HG03159 (cell line): ENCODE measurements at regions not wholly inside any gene's neighbourhood (a gene's known extent, or its start where the extent isn't known, plus 50 kb on each side); places are given as distances from the start of the nearest gene placed in this dataset.
A peak's percentile ranks its signal among the peaks of the same experiment; 100 is the strongest.

Source experiments
- ATAC-seq: cut with Tn5 transposase; IDR thresholded peaks from one replicate; pipeline ENCODE4 v1.9.1; 2021; ENCODE audit warnings: mild to moderate bottlenecking, moderate library complexity; ENCODE audit not compliant: unreplicated experiment

DNA sequence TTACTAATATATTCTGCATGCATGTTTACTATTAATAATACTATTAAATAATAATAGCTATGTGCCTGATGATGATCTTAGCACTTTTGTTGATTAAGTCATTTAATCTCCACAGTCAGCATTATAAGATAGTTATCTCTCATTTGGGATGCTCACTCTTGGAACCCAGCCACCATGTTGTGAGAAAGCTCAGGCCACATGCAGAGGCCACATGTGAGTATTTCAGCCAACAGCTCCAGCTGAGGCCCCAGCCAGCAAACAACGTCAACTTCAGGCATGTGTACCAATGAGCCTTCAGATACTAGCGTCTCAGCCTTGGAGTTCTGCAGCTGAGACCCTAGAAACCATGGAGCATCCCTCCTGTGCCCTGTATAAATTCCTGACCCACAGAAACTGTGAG, 798.1 kb upstream of the LRRC4C start:
- no peak for ATAC-seq

DNA sequence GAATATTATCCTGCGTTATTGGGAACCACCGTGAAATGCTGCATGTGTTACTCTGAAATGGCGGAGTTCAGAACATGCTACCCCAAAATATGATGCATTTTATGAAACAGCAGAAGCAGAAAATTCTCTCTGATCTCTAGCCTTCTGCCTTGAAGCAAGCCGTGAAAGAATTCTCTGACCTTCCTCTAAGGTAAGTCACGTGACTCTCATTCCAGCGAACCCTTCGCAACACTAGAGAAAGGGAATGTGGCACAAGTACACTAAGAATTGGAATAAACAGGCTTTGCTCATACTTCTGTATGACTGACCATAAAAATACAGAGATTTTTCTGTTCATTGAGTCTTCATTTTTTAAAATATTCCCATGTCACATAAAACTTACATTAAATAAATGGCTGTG, 805.6 kb upstream of the LRRC4C start:
- no peak for ATAC-seq

DNA sequence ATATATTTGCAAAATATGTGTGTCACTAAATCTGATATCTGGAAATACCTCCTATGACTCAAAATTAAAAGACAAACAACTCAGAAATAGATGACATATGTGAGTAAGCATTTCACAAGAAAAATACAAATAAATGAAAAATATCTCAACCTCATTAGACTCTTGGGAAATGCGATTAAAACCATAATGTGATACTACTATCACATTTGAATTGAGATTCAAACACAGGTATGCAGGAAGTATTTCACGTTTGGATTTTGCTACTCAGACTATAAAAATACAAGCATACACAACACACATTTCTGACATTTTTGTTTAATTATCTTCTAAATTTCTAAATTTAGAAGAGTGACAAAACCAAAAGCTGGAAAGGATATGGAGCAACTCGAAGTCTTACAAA, 811.9 kb upstream of the LRRC4C start:
- ATAC-seq = no peak

DNA sequence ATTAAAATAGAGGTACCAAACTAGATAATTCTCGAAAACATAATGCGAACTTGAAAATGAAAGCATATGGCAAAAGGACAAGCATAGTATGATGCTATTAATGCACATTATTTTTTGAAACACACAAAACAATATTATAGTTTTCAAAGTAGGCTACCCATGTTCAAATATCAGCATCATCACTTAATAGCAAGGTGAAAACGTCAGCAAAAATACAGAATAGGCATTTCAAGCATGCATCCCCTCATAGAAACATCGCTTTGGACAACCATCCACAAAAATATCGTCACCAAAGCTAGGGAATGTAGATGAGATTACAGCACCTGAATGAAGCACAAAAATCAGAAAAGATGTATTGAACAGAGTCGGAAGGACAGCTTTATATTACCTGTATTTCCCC, 814.5 kb upstream of the LRRC4C start:
- ATAC-seq = no peak

DNA sequence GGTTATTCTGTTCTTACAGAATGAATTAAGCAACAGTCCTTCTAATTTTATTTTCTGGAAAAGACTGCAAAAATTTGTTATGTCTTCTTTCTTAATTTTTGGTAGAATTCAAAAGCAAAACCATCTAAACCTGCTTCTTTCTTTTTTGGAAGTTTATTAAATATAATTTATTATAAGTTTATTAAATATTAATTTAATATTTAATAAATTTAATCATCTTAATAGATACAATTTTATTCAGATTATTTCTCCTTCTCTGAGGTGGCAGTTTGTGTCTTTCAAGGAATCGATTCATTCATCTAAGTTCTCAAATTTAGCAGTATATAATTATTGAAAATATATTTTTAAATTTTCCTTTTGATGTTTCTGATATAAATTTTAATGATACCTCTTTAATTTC, 837.5 kb upstream of the LRRC4C start:
- no peak for ATAC-seq

DNA sequence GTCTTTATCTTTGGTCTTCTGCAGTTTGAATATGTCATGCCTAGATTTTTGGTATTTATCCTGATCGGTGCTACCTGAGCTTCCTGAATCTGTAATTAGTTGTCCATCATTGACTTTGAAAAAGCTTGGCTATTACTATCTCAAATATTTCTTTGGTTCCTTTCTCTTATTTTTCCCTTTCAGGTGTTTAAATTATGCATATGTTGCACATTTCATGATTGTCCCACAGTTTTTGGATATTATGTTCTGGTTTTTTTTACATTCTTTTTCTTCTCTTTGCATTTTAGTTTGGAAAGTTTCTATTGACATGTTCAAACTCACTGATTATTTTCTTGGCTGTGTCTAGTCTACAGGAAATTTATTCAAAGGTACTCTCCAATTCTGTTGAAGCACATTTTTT, 840.3 kb upstream of the LRRC4C start:
- ATAC-seq = no peak

DNA sequence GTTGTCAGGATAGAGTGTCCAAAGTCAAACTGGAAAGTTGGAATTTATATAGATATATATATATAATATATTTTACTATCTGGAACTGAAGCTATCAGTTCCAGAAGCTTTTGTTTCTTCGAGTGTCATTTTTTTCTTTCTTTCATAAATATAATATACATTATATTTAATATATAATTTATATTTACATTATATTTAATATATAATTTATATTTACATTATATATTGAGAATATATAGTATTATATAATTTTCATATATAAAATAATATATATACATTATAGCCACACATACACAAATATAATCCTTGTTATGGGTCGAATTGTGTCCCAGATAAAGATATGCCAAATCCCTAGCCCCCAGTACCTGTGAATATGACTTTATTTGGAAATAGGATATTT, 842.3 kb upstream of the LRRC4C start:
- ATAC-seq = no peak

DNA sequence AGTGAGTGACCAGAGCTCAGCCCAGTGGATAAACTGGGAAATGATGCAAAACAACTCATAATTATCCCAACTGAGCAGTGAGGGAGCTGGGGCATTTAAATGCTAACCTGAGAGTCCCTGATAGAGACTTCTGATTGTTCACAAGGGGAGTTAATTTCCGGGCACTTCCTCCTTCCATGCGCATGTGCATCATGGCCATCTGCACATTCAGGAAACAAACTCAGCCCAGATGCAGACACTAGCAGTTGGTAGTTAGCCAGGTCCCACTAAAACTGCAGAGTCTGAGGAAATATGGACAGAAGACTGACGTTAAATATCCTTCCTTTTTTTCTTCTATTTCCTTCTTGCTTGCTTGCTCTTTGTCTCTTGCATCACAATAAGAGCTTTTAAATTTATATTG, 852.1 kb upstream of the LRRC4C start:
- no peak for ATAC-seq

DNA sequence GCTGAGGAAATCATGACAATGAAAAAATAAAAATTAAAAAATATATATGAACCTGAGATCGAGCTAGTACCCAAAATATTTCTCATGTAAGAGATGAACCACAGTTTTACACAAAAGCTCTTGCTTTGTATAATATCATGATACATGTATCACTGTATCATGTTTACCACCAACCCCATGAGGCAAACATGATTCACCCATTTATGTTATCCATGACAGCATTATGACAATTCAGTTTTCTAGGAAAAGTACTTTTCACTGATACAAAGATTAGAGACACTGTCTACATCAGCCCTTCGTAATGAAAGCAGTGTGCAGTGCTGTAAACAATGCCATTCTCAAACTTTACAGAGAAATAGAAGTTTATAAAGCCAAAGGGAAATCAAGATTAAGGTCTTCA, 852.5 kb upstream of the LRRC4C start:
- ATAC-seq = no peak

DNA sequence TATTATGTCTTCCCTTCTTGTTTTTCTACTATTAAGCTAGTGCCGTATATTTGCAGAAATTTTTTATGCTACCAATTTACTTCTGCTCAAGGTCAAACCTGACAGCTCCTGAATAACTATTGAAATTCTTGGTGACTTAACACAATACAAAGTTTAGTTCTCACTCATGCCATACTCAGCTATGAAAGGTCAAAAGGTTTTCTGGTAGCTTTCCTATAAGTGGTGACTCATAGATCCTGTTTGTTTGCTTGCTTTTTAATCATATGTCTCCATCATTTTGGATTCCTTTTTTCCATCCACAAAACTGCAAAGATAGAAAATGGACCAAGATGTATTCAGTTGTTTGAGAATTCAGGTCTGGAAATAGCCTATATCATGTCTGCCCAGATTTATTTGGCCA, 855.8 kb upstream of the LRRC4C start:
- no peak for ATAC-seq

DNA sequence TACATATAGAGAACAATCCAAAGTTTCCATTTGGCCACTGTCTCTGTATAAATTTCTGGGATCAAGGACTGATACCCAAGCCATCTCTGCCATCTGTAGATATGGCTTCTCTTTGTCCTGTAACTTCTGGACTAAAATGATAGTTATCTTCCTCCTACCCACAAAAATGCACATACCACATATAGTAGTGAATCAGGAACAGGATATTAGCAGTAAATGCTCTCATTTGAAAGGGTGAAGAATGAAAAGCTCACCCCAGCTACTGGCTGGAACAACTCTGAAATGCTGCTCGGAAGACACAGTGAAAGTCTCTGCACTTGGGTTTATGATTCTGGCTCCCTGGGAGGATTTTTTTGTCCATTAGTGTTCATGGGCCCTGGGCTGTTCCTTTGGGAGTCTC, 856.4 kb upstream of the LRRC4C start:
- no peak for ATAC-seq

DNA sequence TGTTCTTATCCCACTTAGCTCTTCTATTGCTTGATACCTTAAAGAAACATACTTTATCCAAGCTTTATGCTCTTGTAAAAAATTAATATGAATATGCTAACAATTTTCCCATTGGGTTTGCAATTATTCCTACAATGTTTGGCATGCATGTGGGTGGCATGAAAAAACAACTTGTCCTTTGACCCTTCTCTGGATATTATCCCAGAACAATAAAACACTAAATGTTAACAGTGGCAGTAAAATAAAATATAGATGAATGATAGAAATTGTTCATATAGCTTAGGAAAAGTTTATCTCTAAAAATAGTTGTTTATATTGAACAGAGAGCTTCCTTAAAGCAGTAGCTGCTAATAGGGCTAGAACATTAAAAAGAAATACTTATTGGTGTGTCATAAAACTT, 860.5 kb upstream of the LRRC4C start:
- ATAC-seq = no peak

DNA sequence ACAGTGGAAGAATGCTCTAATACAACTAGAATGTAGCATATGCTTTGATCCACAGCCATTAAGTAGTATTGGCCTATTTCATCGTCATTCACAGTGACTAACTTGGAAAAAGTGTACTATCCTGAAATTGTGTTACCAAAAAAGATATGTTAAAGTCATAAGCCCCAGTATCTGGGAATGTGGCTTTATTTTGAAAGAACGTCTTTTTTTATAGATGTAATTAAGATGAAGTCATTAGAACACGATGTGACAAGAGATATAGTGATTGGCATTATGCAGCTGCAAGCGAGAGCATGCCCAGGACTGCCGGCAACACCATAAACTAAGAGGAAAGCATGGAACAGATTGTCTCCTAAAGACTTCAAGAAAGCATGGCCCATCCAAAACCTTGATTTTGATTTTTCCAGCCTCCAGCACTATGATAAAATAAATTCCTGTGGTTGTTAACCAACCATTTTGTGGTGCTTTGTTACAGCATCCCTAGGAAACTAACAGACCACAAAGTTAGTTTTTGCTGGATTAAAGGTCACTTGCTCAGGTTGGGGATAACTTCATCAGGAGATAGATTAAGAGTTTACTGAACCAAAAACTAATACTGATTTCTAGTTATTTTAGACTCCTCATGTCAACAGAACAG, 870.6 kb upstream of the LRRC4C start:
- ATAC-seq = no peak

DNA sequence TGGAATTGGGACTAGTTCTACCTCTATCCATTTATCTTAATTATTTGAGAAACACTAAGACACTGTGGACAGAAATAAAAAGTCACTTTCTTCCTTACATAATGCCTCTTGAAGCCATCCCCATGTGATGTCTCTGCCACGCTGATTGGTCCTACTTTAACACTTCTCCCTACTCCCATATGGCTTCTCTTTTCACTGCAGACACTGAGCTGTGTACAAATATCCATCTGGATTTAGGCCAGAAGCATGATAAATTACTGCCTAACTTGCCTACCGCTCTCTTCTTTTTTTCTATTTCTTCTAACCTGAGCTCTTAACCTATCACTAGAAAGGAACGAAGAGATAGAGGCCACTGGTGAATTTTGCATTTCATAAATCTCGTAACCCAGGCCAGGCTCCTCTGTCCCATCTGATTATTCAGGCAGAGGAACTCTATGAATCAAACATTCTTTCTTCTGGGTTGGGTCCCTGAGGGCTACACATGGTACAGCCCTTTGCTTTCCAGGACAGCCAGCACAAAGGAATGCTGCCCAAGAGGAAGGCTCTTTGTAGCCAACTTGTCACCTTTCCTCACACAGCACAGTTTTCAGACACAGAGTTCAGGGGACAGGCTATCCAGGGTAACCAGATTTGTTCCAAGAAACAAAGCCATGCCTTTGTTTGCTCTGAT, 878.5 kb upstream of the LRRC4C start:
- ATAC-seq = no peak

DNA sequence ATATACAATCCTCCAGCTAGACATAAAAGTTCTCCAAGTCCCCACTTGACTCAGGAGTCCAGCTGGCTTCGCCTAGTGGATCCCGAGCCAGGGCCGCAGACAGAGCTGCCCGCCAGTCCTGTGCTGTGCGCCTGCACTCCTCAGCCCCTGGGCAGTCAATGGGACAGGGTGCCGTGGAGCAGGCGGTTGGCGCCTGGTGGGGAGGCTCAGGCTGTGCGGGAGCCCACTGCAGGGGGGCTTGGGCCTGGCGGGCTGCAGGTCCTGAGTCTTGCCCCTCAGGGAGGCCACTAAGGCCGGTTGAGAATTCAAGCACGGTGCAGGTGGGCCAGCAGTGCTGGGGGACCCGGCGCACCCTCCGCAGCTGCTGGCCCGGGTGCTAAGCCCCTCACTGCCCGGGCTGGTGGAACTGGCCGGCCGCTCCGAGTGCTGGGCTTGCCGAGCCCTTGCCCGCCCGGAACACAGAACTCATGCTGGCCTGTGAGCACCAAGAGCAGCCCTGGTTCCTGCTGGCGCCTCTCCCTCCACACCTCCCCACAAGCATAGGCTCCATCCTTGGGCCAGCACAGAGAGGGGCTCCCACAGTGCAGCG, 884.8 kb upstream of the LRRC4C start:
- ATAC-seq = no peak

DNA sequence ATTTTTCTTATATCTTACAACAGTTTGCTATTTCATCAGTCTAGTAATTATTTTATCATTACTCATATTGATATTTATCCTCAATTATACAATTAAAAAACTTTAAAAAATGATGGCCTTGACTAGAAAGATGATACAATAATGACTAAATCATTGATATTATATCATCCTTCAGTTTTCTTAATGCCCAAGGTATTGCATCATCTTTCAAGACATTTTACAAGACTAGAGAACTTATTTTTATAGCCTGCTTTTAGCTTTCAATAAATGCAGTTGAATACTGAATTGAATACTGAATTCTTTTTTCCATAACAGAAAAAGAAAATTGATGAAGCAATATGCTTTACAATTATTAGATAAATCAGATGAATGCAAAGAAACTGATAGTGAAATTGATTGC, 886.5 kb upstream of the LRRC4C start:
- ATAC-seq = no peak

DNA sequence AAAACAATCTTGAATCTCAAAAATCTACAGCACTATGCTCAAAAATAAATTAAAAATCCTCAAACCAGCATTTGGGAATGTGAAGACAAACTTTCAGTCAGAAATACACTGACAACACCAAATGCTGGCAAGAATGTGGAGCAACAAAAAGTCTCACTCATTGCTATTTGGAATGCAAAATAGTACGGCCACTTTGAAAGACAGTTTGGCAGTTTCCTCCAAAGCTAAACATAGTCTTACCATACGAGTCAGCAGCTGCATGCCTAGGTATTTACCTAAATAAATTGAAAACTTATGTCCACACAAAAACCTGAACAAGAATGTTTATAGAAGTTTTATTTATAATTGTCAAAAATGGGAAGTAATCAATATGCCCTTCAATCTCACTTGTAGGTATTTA, 904.2 kb upstream of the LRRC4C start:
- ATAC-seq = no peak

DNA sequence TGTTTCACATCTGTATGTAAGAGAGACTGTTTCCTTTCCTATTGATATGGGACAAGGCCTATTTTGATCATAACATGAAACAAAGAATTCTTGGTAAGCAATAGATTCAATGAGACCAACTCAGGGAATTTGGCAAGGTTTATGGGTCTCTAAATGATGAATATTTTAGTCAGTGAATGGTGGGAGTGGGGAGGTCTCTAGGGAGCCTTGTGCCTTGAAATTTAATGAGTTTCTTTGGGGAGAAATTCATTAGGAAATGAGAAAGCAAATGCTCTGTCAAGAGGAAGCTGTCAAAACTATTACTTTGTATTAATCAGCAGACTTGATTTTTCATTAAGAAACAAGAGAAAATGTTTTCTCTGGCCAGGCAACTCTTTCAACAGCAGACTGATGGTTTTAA, 921.7 kb upstream of the API5 start:
- ATAC-seq = no peak

DNA sequence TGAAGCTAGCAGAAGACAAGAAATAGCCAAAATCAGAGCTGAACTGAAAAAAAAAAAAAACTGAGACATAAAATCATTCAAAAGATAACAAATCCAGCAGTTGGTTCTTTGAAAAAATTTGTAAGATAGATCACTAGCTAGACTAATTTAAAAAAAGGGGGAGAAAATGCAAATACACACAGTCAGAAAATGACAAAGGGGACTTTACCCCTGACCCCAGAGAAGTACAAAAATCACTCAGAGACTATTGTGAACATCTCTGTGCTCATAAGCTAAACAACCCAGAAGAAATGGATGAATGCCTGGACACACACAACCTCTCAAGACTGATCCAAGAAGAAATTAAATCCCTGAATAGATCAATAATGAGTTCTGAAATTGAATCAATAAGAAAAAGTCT, 914.3 kb upstream of the API5 start:
- no peak for ATAC-seq

DNA sequence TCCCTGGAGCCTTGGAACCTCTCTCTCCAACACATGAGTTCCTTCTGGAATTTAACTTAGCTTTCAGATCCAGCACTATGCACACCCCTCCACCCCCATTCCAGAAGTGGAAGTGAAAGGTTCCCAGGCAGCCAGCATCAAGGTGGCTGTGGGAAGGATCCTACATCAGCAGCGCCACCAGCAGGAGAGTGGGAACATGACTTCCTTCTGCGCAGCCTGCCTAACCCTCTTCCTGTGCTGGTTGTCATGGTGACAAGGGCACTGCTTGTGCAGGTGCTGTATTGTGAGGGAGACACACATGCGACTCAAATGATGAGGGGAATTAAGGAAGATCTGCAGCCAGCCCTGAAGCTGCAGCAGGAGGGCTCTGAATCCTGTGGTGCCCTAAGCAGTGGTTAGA, 904.5 kb upstream of the API5 start:
- ATAC-seq = no peak

DNA sequence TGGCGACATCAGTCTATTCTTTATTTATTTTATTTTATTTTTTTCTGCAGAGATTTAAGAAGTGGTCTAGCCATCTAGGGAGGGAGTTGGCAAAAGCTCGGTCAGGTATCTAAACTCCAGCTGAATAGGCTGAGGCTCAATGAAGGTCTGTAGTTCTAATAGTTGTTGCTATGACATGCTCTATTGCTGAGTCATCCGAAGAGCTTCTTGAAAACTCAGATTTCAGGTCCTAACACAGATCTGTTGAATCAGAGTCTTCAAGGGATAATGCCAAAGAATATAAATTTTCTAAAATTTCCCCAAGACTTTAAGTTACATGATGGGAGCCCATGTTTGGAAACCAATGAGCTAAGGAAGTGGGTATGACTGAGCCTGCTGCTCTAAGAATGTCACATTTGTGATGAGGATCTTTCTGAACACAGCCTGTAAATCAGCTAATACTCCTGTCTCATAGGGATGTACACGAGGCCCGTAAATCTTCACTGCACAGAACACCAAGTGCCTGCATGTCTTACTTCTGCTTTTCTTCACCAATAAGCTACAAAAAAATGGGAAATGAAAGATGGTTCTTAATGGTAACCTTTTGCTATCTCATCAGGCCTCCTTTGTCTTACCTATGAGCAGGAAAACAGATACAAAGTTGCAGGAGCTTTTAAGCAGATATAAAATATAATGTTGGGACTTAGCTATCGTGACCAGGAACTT, 901.4 kb upstream of the API5 start:
- peak; percentile 60 for ATAC-seq

DNA sequence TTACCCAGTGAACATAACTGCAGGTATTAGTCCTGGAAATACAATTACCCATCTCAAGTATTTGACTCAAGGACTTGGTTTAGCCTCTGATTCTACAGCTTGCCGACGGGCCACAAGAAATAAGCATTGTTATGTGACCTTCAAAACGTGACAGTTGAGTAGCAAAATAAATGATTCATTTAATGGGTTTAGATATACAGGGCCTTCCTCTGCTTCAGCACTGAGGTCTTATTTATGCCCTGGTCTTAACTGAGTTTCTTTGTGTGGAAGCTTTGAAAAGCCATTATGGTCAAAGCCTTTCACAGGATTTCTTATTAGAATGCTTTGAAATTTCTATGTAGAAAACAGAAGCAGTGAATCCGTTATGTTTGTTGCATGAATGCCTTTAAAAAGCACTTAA, 899.2 kb upstream of the API5 start:
- no peak for ATAC-seq
